ENCODE measurements at regions not wholly inside any gene's neighbourhood (a gene's known extent, or its start where the extent isn't known, plus 50 kb on each side); places are given as distances from the start of the nearest gene placed in this dataset.

DNA sequence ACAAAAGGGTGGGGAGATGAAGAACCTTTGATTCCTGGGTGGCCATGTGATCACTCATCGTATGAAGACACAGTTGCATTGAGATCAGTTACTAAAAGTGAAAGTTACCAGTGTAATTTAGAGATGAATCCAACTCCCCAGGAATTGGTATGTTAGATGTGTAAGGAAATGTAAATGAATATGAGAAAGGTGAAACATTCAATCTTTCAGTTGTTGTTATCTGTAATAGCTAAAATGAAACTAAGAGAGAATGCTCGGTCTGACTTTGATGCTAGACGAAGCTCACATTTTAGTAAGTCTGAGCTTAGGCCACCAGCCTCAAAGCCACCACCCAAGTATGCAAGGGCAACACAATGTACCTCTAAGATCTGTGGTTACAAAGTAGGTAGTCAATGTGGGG lies 194.3 kb upstream of the POF1B start:
- TF ChIP-seq EZH2phosphoT487 (IDR thresholded peaks at IDR 0.05) (no peak), CTCF (IDR thresholded peaks at IDR 0.05) (no peak)

Data from neural progenitor cell (in vitro differentiated cells).